GM21447 (cell line): ENCODE measurements at regions not wholly inside any gene's neighbourhood (a gene's known extent, or its start where the extent isn't known, plus 50 kb on each side); places are given as distances from the start of the nearest gene placed in this dataset.
"Not testable (repeated sequence)": the region's sequence is repeated elsewhere in the genome, so short reads cannot be mapped to it uniquely, and the experiment has no call there.

Experiments used
- ATAC-seq: cut with Tn5 transposase; IDR thresholded peaks from one replicate; pipeline ENCODE4 v1.9.1; 2021; ENCODE audit not compliant: unreplicated experiment

- ATAC-seq = no peak
Observed at GRCh38 chrX:2574271-2574670, 73.5 kb upstream of the DHRSX start.

GRCh38 chrX:2572740-2573139, 72.0 kb upstream of the DHRSX start:
- ATAC-seq = no peak

- no peak for ATAC-seq
Observed at GRCh38 chrX:2568125-2568524, 67.3 kb upstream of the DHRSX start.

GRCh38 chrX:2566055-2566454, 65.3 kb upstream of the DHRSX start:
- no peak for ATAC-seq

GRCh38 chrX:2561456-2561855, 60.7 kb upstream of the DHRSX start:
- no peak for ATAC-seq

- ATAC-seq = no peak
Observed at GRCh38 chrX:2559124-2559523, 58.3 kb upstream of the DHRSX start.

GRCh38 chrX:2554891-2555290, 54.1 kb upstream of the DHRSX start:
- ATAC-seq = no peak

GRCh38 chrX:2554066-2554465, 53.3 kb upstream of the DHRSX start:
- not testable (repeated sequence) for ATAC-seq

- no peak for ATAC-seq
Observed at GRCh38 chrX:2552621-2553201, 51.9 kb upstream of the DHRSX start.

GRCh38 chrX:2550328-2551020, 49.7 kb upstream of the DHRSX start:
- ATAC-seq = no peak
